ENCODE measurements at regions not wholly inside any gene's neighbourhood (a gene's known extent, or its start where the extent isn't known, plus 50 kb on each side); places are given as distances from the start of the nearest gene placed in this dataset.

GRCh38 chr13:59413126-59413525 is 750.6 kb downstream of the DIAPH3 start:
- ChIA-PET POLR2A (no interaction called here), CTCF (no interaction called here)
- no peak overlapping the region for H3K27ac ChIP-seq (ENCODE audit: extremely low read depth, low read depth, low read length)
- no peaks in the 10 kb centered on the region for H3K4me1 ChIP-seq (ENCODE audit: control insufficient read depth, insufficient read depth, low read length)
- no peak overlapping the region for H3K4me3 ChIP-seq (ENCODE audit: low read depth, low read length)
- TF ChIP-seq RBAK (tag by site-specific recombination; IDR thresholded peaks at IDR 0.05) (no peak), ZSCAN4 (tag by site-specific recombination; IDR thresholded peaks at IDR 0.05) (no peak), SETDB1 (IDR thresholded peaks at IDR 0.05; ENCODE audit: insufficient read length, low read length) (no peak), ZNF175 (tag by site-specific recombination; IDR thresholded peaks at IDR 0.05) (no peak), ZNF768 (tag by site-specific recombination; IDR thresholded peaks at IDR 0.05) (no peak), ZNF146 (tag by site-specific recombination; IDR thresholded peaks at IDR 0.05) (no peak), ZNF302 (tag by site-specific recombination; IDR thresholded peaks at IDR 0.05; ENCODE audit: low read depth) (no peak), ZNF629 (tag by site-specific recombination; IDR thresholded peaks at IDR 0.05) (no peak)
- H3K9me3 ChIP-seq (ENCODE audit: control insufficient read depth, insufficient read depth, low read depth, low read length), result no peaks in the 10 kb centered on the region
- no peaks in the 10 kb centered on the region for H3K36me3 ChIP-seq (ENCODE audit: control insufficient read depth in 2 of 2, insufficient read depth in 1 of 2, low read length in 2 of 2)

GRCh38 chr13:59414006-59414405 is 749.7 kb downstream of the DIAPH3 start:
- Histone ChIP-seq H3K4me1 (ENCODE audit: control insufficient read depth, insufficient read depth, low read length) (no peaks in the 10 kb centered on the region), H3K9me3 (ENCODE audit: control insufficient read depth, insufficient read depth, low read depth, low read length) (no peaks in the 10 kb centered on the region), H3K36me3 (ENCODE audit: control insufficient read depth in 2 of 2, insufficient read depth in 1 of 2, low read length in 2 of 2) (no peaks in the 10 kb centered on the region), H3K4me3 (ENCODE audit: low read depth, low read length) (no peak overlapping the region), H3K27ac (ENCODE audit: extremely low read depth, low read depth, low read length) (no peak overlapping the region)
- ChIA-PET CTCF (interaction anchor here (0.6 kb wide), 1 partner anchor 559 kb away, joined by 3 read pairs; no protein-coding TSS in a partner anchor), POLR2A (no interaction called here)
- no peak for TF ChIP-seq SCRT2 (tag by site-specific recombination; IDR thresholded peaks at IDR 0.05)
- TF ChIP-seq ZNF843 (tag by site-specific recombination; IDR thresholded peaks at IDR 0.05), result no peak
- TF ChIP-seq ZNF76 (tag by site-specific recombination; IDR thresholded peaks at IDR 0.05; ENCODE audit: borderline replicate concordance, low read depth), result no peak
- no peak for TF ChIP-seq ZNF335 (tag by site-specific recombination; conservative IDR thresholded peaks at IDR 0.05)
- TF ChIP-seq ZFP41 (tag by site-specific recombination; IDR thresholded peaks at IDR 0.05; ENCODE audit: borderline replicate concordance), result no peak
- TF ChIP-seq ZNF426 (tag by site-specific recombination; IDR thresholded peaks at IDR 0.05), result no peak
- TF ChIP-seq ZNF776 (tag by site-specific recombination; IDR thresholded peaks at IDR 0.05; ENCODE audit: borderline replicate concordance), result no peak
- no peak for TF ChIP-seq AEBP2 (tag by site-specific recombination; IDR thresholded peaks at IDR 0.05; ENCODE audit: borderline replicate concordance)
- no peak for TF ChIP-seq ZBTB8A (tag by site-specific recombination; IDR thresholded peaks at IDR 0.05)
- no peak for TF ChIP-seq ZNF514 (tag by site-specific recombination; IDR thresholded peaks at IDR 0.05)
- no peak for TF ChIP-seq ZNF623 (tag by site-specific recombination; IDR thresholded peaks at IDR 0.05)
- TF ChIP-seq ZNF398 (tag by site-specific recombination; IDR thresholded peaks at IDR 0.05), result no peak

Data from HEK293 (cell line).